VCaP (cell line): ENCODE measurements at regions not wholly inside any gene's neighbourhood (a gene's known extent, or its start where the extent isn't known, plus 50 kb on each side); places are given as distances from the start of the nearest gene placed in this dataset.

Experiments used
- H3K27ac ChIP-seq: fragments of 450-650 bp; 2 replicates; pipeline ENCODE4 v1.5.1; 2017
- TF ChIP-seq, protein P1 (sequence below): fragments of 450-650 bp; conservative IDR thresholded peaks from 2 replicates; pipeline ENCODE4 v1.5.1; 2017; ENCODE audit warnings: mild to moderate bottlenecking, moderate library complexity

DNA sequence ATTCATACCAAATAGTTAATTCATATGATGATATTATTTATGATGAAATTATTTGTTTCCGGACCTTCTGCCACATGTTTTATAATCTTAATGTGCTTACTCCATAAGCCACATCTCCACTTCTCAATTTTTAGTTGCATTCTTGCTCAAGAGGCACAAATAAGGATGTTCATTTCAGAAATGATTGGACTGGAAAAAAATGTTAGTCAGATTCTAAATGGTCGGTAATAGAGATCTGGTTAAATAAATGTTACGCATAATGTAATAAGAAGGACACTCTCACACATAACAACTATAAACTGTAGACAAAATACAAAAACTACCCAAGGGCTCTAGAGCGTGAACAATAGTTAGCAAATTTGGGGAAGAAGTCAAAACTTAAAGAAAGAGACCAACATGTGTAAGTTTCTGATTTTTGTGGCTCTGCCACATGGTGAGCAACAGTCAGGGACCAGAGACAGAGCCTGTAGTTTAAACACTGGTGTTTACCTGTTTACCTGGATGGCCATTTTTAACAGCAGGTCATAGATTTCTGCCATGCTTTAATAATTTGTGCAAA is 554.3 kb upstream of the CLINT1 start:
- H3K27ac ChIP-seq: no peak overlapping the region
- TF ChIP-seq, protein P1, sequence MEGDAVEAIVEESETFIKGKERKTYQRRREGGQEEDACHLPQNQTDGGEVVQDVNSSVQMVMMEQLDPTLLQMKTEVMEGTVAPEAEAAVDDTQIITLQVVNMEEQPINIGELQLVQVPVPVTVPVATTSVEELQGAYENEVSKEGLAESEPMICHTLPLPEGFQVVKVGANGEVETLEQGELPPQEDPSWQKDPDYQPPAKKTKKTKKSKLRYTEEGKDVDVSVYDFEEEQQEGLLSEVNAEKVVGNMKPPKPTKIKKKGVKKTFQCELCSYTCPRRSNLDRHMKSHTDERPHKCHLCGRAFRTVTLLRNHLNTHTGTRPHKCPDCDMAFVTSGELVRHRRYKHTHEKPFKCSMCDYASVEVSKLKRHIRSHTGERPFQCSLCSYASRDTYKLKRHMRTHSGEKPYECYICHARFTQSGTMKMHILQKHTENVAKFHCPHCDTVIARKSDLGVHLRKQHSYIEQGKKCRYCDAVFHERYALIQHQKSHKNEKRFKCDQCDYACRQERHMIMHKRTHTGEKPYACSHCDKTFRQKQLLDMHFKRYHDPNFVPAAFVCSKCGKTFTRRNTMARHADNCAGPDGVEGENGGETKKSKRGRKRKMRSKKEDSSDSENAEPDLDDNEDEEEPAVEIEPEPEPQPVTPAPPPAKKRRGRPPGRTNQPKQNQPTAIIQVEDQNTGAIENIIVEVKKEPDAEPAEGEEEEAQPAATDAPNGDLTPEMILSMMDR: no peak

- TF ChIP-seq, protein P1: no peak
- H3K27ac ChIP-seq: no peak overlapping the region
Measured at GRCh38 chr5:158410976-158411375, 552.0 kb upstream of the CLINT1 start.

- TF ChIP-seq, protein P1: no peak
- no peak overlapping the region for H3K27ac ChIP-seq
Measured at GRCh38 chr5:158409507-158409906, 550.6 kb upstream of the CLINT1 start.

DNA sequence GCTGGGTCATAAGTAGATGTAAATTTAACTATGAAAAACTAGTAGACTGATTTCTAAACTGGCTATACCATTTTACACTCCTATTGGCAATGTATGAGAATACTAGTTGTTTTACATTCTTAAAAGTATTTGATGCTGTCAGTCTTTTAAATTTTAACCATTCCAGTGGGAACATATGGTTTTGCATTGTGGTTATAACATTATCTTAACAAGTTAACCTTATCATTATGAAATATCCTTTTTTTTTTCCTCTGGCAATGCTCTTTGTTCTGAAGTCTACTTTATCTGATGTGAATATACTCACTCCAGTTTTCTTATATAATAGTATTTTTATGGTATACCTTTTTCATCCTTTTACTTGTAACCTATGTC is 548.9 kb upstream of the CLINT1 start:
- TF ChIP-seq, protein P1: no peak
- H3K27ac ChIP-seq: no peak overlapping the region

DNA sequence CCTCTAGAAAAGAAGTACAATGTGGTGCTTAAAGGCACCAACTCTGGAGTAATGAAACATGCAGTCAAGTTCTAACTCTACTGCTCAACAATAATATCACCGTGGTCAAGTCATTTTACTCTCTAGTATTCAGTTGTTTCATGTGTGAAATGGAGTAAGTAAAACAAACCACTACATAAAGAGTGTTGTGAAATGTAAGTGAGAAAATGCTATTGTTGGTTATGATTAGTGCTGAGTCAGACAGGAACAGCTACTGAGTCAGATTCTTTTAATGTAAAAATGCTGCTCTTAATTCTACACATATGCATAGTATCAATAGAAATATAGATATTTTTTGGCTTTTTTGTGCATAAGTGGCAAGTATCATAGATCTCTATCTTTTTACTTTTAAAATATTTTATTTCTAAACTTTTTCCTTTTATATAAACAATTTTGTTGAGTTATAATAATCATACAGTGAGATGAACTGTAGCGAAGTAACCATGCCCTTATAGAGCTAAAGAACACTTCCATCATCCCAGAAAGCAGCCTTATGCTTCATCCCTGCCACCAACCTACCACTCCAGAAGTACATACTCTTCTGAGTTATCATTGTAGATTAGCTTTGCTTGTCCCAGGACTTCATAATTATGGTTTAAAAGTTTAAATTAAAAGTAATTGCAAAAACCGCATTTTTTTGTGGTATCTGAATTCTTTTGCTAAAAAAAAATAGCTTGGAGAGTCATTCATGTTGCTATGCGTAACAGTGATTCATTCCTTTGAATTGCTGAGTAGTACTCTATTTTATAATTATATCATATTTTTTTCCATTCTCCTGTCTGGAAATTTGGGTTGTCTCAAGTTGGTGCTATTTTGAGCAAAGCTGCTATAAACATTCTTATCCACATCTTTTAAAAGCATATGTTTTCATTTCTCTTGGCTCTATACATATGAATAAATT is 548.2 kb upstream of the CLINT1 start:
- TF ChIP-seq, protein P1: no peak
- no peak overlapping the region for H3K27ac ChIP-seq

DNA sequence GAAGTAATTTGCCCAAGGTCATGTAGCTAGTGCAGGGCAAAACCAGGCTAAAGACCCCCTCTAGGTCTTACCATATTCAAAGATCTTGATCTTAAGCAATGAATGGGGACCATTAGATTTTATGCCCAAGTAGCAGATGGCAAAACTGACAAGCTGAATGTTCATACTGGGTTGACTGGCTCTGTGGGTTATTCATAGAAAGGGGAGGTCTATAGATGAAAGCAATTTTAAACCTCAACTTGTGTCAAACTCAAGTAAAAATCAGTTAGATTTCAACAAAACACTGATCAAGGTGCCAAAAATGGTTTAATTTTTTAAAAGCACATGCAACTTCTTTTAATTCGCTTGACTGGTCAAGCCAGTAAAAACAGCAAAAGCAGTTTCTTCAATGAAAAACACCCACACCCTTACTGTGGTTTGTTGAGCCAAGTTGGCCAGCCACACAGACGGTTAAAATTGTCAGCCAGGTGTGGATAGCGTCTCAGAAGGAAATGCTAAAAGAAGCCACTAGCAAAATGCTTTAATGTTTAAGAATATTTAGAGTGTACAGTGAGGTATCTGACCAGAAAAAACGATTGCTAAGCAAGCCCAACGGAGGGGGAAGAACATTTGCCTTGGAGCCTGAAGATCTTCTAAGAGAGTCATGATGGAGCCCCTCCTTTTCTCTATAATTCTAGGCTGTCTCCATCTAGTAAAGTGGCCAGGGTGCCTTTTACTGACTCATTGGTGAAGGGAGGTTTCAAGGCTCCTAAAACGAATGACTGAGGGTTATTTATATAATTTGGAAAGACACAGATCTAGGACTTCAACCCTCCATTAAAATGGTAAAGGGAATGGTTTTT is 539.6 kb upstream of the CLINT1 start:
- TF ChIP-seq, protein P1: no peak

GRCh38 chr5:158397278-158397677 is 538.3 kb upstream of the CLINT1 start:
- TF ChIP-seq, protein P1: no peak
- no peak overlapping the region for H3K27ac ChIP-seq

More for the DNA sequence above, 539.6 kb upstream of the CLINT1 start:
- H3K27ac ChIP-seq: no peak overlapping the region
